ENCODE measurements at regions not wholly inside any gene's neighbourhood (a gene's known extent, or its start where the extent isn't known, plus 50 kb on each side); places are given as distances from the start of the nearest gene placed in this dataset.

DNA sequence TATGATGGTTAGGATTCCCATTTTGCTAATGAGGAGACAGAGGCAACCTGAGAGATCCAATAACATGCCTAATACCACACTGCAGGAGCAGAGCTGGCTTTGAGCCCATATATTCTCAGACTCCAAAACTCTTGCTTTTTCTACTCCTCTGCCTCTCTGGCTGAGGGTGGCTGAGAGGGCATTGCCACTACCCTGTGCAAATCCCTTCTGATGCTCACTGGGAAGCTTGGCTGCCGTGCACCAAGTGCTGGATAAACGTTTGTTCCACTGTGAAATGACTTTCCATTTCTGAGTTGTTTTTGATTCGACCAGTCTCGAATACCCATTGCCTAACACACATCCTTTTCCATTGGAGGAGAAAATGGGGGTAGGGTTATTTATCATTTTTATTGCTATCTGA lies 123.1 kb upstream of the SORCS3 start:
- no peak for TF ChIP-seq POLR2A (IDR thresholded peaks at IDR 0.05)
- TF ChIP-seq, protein P1, sequence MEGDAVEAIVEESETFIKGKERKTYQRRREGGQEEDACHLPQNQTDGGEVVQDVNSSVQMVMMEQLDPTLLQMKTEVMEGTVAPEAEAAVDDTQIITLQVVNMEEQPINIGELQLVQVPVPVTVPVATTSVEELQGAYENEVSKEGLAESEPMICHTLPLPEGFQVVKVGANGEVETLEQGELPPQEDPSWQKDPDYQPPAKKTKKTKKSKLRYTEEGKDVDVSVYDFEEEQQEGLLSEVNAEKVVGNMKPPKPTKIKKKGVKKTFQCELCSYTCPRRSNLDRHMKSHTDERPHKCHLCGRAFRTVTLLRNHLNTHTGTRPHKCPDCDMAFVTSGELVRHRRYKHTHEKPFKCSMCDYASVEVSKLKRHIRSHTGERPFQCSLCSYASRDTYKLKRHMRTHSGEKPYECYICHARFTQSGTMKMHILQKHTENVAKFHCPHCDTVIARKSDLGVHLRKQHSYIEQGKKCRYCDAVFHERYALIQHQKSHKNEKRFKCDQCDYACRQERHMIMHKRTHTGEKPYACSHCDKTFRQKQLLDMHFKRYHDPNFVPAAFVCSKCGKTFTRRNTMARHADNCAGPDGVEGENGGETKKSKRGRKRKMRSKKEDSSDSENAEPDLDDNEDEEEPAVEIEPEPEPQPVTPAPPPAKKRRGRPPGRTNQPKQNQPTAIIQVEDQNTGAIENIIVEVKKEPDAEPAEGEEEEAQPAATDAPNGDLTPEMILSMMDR (IDR thresholded peaks at IDR 0.05), result no peak
- Histone ChIP-seq H3K4me1 (no peaks in the 10 kb centered on the region), H3K27ac (no peak overlapping the region), H3K9me3 (no peaks in the 10 kb centered on the region), H3K4me3 (no peak overlapping the region), H3K27me3 (no peaks in the 10 kb centered on the region), H3K36me3 (no peaks in the 10 kb centered on the region)
- no peak for DNase-seq

DNA sequence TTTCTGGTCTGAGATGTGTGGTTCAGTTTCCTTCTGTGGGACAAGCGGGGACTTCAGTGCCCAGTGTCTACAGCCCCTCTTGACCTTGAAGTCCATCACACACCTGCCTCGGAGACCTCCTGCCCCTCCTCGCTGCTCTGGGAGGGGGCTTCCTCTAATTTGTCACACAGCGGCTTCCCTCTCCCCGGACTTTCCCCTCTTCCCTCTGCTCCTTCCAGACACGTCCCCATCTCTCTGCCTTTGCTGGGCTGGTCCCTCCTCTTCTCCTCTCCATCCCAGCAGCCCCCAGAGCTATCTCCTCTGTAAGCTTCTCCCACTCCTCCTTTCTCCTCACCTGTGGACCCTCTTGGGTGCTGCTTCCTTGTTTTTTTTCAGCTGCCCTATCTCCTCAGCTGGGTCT lies 122.2 kb upstream of the SORCS3 start:
- no peak for TF ChIP-seq POLR2A (IDR thresholded peaks at IDR 0.05)
- TF ChIP-seq, protein P1 (IDR thresholded peaks at IDR 0.05), result no peak
- Histone ChIP-seq H3K4me3 (no peak overlapping the region), H3K27ac (no peak overlapping the region), H3K27me3 (no peaks in the 10 kb centered on the region), H3K4me1 (no peaks in the 10 kb centered on the region), H3K36me3 (no peaks in the 10 kb centered on the region), H3K9me3 (no peaks in the 10 kb centered on the region)
- DNase-seq, result no peak

GRCh38 chr10:104520653-104521052 lies 120.4 kb upstream of the SORCS3 start:
- Histone ChIP-seq H3K4me3 (no peak overlapping the region), H3K27ac (no peak overlapping the region), H3K9me3 (no peaks in the 10 kb centered on the region), H3K27me3 (no peaks in the 10 kb centered on the region), H3K36me3 (no peaks in the 10 kb centered on the region), H3K4me1 (no peaks in the 10 kb centered on the region)
- DNase-seq, result no peak
- no peak for TF ChIP-seq POLR2A (IDR thresholded peaks at IDR 0.05)
- TF ChIP-seq, protein P1 (IDR thresholded peaks at IDR 0.05), result no peak

- Histone ChIP-seq H3K36me3 (no peaks in the 10 kb centered on the region), H3K4me1 (no peaks in the 10 kb centered on the region), H3K27me3 (no peaks in the 10 kb centered on the region), H3K4me3 (no peak overlapping the region), H3K9me3 (no peaks in the 10 kb centered on the region), H3K27ac (no peak overlapping the region)
- DNase-seq, result no peak
- TF ChIP-seq POLR2A (IDR thresholded peaks at IDR 0.05), result no peak
- TF ChIP-seq, protein P1 (IDR thresholded peaks at IDR 0.05), result no peak
Measured at GRCh38 chr10:104521901-104522694, 119.0 kb upstream of the SORCS3 start.

- H3K36me3 ChIP-seq, result no peaks in the 10 kb centered on the region
- no peaks in the 10 kb centered on the region for H3K27me3 ChIP-seq
- DNase-seq, result no peak
- no peaks in the 10 kb centered on the region for H3K4me1 ChIP-seq
- H3K9me3 ChIP-seq, result no peaks in the 10 kb centered on the region
- H3K27ac ChIP-seq, result no peak overlapping the region
- H3K4me3 ChIP-seq, result no peak overlapping the region
- TF ChIP-seq, protein P1 (IDR thresholded peaks at IDR 0.05), result no peak
- no peak for TF ChIP-seq POLR2A (IDR thresholded peaks at IDR 0.05)
Measured at GRCh38 chr10:104526188-104526587, 114.9 kb upstream of the SORCS3 start.
